Transverse colon (tissue), 4 donors: ENCODE measurements at regions not wholly inside any gene's neighbourhood (a gene's known extent, or its start where the extent isn't known, plus 50 kb on each side); places are given as distances from the start of the nearest gene placed in this dataset.

Source experiments
- DNase-seq: peaks from one replicate; pipeline ENCODE4 v3.0.0-alpha.2; 2019
- H3K27ac ChIP-seq, 4 donors: fragments of 200-600 bp; sonication (generic); 2 replicates each; pipeline ENCODE4 v1.5.1; 2016 to 2018; ENCODE audit warnings: inconsistent platforms in 4 of 4
- H3K27me3 ChIP-seq: fragments of 200-600 bp; sonication (generic); 2 replicates; pipeline ENCODE4 v1.5.1; 2017; ENCODE audit warnings: inconsistent platforms
- H3K36me3 ChIP-seq, 4 donors: fragments of 200-600 bp; sonication (generic); 2 replicates each; pipeline ENCODE4 v1.5.1; 2017 to 2019; ENCODE audit warnings: inconsistent platforms in 4 of 4
- H3K4me1 ChIP-seq, 4 donors: fragments of 200-600 bp; sonication (generic); 2 replicates each; pipeline ENCODE4 v1.5.1; 2017 to 2020; ENCODE audit warnings: inconsistent platforms in 4 of 4
- H3K4me3 ChIP-seq, 4 donors: fragments of 200-600 bp; sonication (generic); 1 replicate in 1 of 4; 2 replicates in 3 of 4; pipeline versions ENCODE4 v1.5.1 to v1.6.1; 2017 to 2019; ENCODE audit warnings: inconsistent platforms in 4 of 4
- H3K9me3 ChIP-seq, 2 donors: fragments of 200-600 bp; sonication (generic); 2 replicates each; pipeline ENCODE4 v1.5.1; 2017 to 2019; ENCODE audit warnings: inconsistent platforms in 2 of 2
- CTCF ChIP-seq, 5 experiments: fragments of 200-600 bp in 3 of 5; fragments of 450-650 bp in 2 of 5; sonication (generic) in 3 of 5; IDR thresholded peaks; 1 replicate in 2 of 5; 2 replicates in 3 of 5; pipeline ENCODE4 v1.5.1; 2016 to 2017; ENCODE audit warnings: antibody characterized with exemption in 5 of 5, inconsistent platforms in 3 of 5, mild to moderate bottlenecking in 2 of 5, moderate library complexity in 1 of 5
- EP300 ChIP-seq: sonication (generic); formaldehyde crosslinking; IDR thresholded peaks from one replicate; pipeline ENCODE4 v1.6.1; 2017; ENCODE audit warnings: antibody characterized with exemption, low read depth
- POLR2A ChIP-seq: fragments of 450-650 bp; IDR thresholded peaks from one replicate; pipeline ENCODE4 v1.6.1; 2016; ENCODE audit warnings: antibody characterized with exemption, mild to moderate bottlenecking, moderate library complexity
- POLR2AphosphoS5 ChIP-seq, 3 donors: sonication (generic); formaldehyde crosslinking; IDR thresholded peaks; one replicate each; pipeline ENCODE4 v1.6.1; 2016; ENCODE audit warnings: antibody characterized with exemption in 3 of 3
- WGBS, 2 donors: methylation state at CpG; one replicate each; pipeline ENCODE4 v1.1.5; 2018; ENCODE audit warnings: low coverage in 1 of 2; 5-methylcytosine and 5-hydroxymethylcytosine counted together
- in situ Hi-C, 4 donors: fragments of 200-750 bp; cut with MboI; loops; one replicate each; pipeline versions ENCODE4 v1.15.0 to v1.15.1; 2017; ENCODE audit warnings: low sequenced_read_pairs in 3 of 4, low pct_ligation_motif_present in 1 of 4, low pct_unique_long_range_greater_than_20kb in 1 of 4
- intact Hi-C: fragments of 100-400 bp; cut with DNase I; formaldehyde crosslinking; loops from one replicate; pipeline ENCODE4 v1.15.1; 2023; ENCODE audit warnings: low total_unique reads
- small RNA-seq, 4 donors: library from RNA; depleted of rRNA; stranded (forward); fragments of <200 nt; gene quantifications; one replicate each; pipeline ENCODE3, GENCODE V24; 2016

DNA sequence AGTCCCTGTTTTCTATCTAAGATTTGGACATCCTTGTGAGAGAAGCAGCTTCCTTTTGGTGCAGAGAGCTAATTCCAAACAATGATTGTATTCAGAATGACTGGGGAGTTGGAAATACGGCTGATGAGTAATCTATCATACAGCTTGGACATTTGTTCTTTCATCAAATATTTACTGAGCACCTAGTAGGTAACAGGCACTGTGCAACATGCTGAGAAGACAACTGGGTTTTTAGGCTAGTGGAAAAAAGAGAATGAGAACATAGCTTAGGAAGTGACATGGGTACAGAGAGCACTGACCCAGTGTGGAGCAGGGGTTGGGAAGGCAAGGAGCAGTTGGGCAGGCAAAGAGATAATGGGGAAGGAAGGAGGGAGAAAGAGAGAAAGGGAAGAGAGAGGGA, 87.5 kb downstream of the TBX19 start:
- intact Hi-C loops (no loop called here), in situ Hi-C loops (no loop called here)
- Histone ChIP-seq H3K4me3 (no peak overlapping the region), H3K9me3 (no peaks in the 10 kb centered on the region), H3K27ac (no peak overlapping the region), H3K4me1 (no peaks in the 10 kb centered on the region), H3K27me3 (no peaks in the 10 kb centered on the region), H3K36me3 (no peaks in the 10 kb centered on the region)
- 35% methylated on average over 1 of the region's 1 CpG; no CpG with 5 or more reads in 1 of the 2 donors for WGBS, 2 donors
- TF ChIP-seq POLR2AphosphoS5 (IDR thresholded peaks at IDR 0.05) (no peak), CTCF (IDR thresholded peaks at IDR 0.05) (no peak), EP300 (no peak), POLR2A (no peak)
- no peak for DNase-seq

DNA sequence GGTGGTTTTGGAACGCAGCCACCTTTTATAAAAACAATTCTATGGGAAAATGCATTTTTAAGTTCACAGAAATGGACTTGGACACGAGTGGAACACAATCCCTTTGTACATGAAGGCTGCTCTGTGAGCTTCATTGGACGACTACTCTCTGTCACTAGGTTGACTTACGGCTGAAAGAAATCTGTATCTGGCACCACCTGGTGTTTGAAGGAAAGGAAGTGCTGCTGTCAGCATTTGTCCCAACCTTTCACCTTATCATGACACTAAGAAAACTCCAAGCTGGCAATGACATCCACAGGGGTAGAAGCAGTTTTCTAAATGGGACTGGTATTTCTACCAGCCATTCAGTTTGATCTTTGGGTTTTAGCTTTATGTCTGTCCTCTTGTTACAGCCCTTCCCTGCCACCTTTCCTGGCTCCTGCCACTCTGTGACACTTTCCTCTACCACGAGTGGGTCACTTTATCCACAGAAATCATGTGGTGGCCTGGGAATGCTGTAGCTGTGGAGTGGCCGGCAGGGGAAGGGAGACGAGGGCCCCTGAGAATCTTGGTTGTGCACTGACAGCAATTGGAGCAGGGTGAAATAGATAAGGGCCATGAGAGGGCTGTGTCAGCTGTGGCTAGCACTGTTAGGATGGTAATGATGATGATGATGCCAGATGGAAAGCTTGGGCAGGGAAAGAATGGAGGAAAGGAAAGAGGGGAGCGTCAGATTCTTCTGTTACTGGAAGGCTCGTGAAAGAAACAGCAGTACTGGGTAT, 85.2 kb downstream of the TBX19 start:
- Histone ChIP-seq H3K4me3 (no peak overlapping the region), H3K36me3 (no peaks in the 10 kb centered on the region), H3K27me3 (no peaks in the 10 kb centered on the region), H3K9me3 (no peaks in the 10 kb centered on the region), H3K4me1 (peaks cover 0 to 3% (median 0%) of the 10 kb centered on the region in 4 donors), H3K27ac (no peak overlapping the region)
- in situ Hi-C loops = no loop called here
- intact Hi-C loops = no loop called here
- WGBS, 2 donors = 65 to 67% methylated on average over 5 to 9 of the region's 9 CpGs
- TF ChIP-seq POLR2A (no peak), CTCF (IDR thresholded peaks at IDR 0.05) (peak in 3 of 5 experiments; percentile 15 to 24 (median 20))
- no peak for DNase-seq

Small RNA genes lying in the stretch of these regions (small RNA-seq; reads per million reads assigned to genes)
- 0 reads per million in 4 donors for gene MIR557
